ENCODE measurements at regions not wholly inside any gene's neighbourhood (a gene's known extent, or its start where the extent isn't known, plus 50 kb on each side); places are given as distances from the start of the nearest gene placed in this dataset.
"Not testable (repeated sequence)": the region's sequence is repeated elsewhere in the genome, so short reads cannot be mapped to it uniquely, and the experiment has no call there.

DNA sequence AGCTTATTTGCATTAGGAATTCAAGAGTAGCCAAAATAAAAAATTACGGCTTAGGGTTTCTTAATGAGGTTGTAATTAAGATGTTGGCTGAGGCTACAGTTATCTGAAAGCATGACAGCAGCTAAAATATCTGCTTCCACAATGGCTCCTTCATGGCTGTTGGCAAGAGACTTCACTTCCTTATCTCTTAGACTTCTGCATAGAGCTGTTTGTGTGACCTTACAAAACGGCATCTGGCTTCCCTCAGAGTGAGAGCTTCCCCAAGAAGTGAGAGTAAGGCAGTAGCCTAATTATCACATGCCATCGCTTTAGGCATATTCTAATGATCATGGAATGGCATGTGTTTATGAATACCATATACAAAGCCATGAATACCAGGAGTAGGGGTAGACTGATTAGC lies 57.6 kb downstream of the CCDC59 start:
- DNase-seq (ENCODE audit: low read depth) = no peak

DNA sequence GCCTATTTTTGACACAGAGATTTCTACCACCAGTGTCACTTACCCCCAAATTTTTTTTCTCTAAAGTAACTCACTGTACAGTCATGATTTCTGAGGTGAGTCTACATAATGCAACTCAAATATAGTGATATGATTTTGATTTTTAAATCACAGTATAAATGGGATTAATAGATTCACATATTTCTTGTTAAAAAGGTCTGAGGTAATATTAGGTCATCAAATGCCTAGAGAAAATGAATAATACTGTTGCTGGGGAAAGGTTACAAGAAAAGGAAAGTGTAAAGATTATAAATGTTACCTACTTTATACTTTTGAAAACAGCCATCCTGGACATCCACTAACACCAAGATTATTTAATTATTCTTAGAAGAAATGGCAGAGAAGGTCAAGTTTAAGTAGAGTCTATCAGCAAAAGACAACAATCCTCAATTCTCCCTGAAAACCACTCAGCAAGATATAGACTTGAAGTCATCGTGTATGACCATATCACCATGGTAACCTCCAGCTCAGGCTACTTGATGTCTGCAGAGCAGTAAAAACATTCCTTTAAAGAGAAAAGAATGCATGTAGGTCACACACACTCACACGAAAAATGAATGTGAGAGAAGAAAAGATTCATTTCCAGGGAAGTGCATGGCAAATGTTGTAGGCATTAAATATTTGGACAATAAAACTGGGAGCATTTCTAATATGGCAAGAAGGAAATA lies 58.7 kb downstream of the CCDC59 start:
- peak; percentile 38 for DNase-seq (ENCODE audit: low read depth)

DNA sequence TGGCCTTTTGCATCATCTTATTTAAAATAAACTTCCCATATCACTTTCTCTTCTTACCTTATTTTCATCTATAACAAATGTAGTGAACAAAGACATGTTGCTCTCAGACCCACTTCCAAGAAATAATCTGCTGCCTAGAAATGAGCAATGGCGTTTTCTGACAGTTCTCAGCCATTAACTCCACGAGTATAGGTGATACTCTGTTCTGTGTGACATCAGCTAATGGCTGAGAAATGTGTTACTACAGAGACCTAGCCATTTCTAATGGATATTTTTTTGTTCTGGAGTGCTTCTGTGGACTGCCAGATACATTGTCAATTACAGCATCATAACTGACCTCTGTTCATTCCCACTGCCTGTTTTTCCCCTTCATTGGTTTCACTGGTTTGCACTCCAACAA lies 67.8 kb downstream of the CCDC59 start:
- no peak for DNase-seq (ENCODE audit: low read depth)

DNA sequence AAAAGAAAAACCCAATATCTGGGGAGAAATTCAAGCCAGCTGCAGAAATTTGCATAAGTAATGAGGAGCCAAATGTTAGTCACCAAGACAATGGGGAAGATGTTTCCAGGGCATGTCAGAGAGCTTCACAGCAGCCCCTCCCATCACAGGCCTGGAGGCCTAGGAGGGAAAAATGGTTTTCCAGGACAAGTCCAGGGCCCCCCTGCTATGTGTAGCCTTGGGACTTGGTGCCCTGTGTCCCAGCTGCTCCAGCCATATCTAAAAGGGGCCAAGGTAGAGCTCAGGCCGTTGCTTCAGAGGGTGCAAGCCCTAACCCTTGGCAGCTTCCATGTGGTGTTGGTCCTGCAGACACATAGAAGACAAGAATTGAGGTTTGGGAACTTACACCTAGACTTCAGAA lies 76.9 kb downstream of the CCDC59 start:
- DNase-seq (ENCODE audit: low read depth) = not testable (repeated sequence)

DNA sequence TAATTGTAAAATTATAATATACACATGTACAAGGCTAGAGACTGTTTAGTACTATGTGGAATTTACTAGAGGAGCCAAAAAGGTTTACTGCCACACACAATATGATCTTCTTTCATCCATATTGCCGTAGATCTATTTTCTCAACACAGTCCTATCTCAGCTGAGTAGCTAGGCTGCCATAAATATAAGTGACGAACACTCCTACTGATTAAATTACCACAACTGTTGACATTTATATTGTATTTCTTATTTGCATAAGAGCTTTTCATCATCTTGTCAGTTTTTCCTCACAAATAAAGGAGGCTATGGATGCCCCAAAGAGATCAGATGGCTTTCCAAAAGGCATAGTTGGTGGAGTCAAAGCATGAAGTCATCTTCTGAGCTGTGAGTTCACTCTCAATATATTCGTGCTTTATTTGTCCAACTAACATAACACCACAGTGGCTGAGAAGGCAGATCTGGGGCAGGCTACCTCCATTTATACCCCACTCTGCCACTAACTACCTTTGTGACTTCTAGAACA lies 78.6 kb downstream of the CCDC59 start:
- no peak for DNase-seq (ENCODE audit: low read depth)

DNA sequence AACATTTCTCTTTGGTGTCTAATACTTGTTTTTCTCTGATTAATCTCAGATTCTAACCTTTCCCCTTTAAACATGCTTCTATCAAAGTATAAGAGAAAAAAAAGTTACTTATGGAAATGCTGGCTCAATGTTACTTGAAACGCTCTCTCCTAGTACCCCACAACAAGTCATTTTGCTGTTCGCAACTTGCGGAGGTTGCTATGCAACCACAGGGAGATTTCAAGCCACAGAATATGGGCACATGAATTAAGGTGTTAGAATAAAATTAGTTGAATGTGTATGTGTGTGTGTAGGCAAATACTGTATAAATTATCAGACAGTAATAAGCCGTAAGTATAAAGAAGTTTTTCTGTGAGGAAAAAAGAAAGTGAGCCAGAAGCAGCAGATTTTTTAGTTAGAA lies 80.6 kb downstream of the CCDC59 start:
- DNase-seq (ENCODE audit: low read depth) = no peak

DNA sequence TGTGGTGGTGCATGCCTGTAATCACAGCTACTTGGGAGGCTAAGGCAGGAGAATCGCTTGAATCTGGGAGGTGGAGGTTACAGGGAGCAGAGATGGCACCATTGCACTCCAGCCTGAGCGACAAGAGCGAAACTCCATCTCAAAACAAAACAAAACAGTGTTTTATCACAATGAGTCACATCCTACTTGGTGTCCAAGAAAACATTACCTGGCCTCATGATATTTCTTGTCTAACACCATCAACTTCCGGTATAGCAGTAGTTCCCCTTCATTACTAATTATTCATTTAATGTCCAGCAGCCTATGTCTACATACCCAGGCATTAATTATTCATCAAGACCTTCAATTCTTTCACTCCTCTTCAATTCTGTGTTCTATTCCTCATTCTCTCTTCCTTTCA lies 115.5 kb downstream of the CCDC59 start:
- DNase-seq (ENCODE audit: low read depth) = peak; percentile 38

DNA sequence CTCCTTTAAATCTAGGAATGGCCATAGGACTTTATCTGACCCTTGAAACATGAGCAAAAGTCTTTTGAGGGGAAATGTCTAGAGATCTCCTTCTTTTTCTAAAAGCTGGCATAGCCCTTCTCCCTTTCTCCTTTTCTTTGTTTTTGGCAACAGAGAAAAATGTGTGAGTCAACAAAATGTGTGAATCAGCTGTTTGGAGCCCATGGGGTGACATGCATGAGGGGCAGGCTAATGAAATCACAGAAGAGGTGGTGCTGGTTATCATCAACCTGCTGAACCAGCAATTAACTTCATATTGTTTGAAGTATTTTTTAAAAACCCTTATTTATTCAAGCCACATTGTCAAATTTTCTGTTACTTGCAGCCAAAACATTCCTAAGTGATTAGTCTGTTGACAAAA lies 132.3 kb downstream of the CCDC59 start:
- DNase-seq (ENCODE audit: low read depth) = peak; percentile 22

DNA sequence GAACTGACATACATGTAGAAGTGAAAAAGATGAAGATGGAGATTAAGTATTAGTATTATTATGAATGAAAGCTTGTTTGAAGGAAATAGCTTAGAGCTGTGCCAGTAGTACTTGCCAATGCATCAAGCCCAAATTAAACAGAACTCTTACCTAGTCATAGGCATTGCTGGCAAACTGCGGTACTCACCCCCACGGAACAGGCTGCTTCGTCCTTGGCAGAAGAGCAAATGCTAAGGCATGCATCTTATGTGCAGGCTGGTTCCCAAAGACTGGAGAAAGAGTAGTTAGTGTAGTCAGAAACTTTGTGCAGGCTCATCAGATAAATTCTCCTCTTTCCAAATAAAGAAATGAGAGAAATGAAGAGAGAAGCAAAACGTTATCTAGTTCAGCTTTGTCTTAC lies 134.8 kb downstream of the CCDC59 start:
- DNase-seq (ENCODE audit: low read depth) = no peak

DNA sequence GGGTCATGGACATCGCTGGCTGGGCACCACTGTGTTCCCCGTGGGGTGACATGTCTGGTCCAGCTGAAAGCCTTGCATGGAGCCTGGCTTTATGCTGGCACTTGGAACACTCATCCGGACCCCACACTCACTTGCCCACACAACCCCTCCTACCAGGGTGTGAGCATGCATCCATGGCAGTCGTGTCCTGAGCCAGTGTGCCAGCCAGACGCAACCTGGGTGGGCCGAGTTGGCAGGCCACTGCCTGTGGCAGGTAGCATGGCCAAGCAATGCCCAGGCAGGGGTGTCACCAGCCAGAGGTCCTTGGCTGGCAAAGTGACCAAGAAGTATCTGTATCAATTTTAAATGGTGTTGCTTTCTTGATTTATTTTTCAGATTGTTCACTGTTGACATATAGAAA lies 141.7 kb downstream of the CCDC59 start:
- DNase-seq (ENCODE audit: low read depth) = no peak

DNA sequence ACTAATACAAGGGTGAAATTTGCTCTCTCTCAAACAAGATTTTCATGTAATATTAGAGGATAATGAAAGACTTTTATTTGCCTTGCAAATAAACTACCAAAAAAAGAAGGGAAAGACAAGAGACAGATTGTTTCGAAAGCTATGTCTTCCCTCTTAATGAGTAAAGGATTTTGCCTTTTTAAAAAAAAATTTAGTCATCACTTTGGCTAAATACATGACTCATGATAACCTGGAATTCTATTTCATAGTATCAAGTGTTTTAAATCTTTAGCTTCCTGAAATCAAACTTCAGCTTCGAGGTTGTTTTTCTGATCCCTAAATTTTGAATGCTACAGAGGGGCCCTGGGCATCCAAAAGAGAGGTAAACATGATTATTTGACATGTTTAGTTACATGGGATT lies 144.4 kb downstream of the CCDC59 start:
- no peak for DNase-seq (ENCODE audit: low read depth)

DNA sequence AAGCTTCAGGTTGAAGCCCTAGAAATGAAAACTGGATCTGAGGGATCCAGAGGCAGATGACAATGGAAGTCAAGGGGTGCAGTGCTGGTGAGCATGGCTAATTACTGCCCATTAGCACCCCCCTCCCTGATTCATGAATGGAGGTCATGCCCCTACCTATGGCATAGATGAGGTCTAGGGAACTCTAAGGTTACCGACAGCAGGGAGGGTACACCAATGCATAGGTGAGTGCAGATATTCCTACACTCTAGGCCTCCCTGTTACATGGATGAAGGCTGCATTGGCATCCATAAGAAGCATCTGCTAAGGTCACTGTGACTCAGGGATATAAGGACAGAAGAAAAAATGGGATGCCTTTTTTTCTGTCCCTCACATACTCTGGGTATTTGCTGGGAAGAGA lies 147.3 kb downstream of the CCDC59 start:
- no peak for DNase-seq (ENCODE audit: low read depth)

DNA sequence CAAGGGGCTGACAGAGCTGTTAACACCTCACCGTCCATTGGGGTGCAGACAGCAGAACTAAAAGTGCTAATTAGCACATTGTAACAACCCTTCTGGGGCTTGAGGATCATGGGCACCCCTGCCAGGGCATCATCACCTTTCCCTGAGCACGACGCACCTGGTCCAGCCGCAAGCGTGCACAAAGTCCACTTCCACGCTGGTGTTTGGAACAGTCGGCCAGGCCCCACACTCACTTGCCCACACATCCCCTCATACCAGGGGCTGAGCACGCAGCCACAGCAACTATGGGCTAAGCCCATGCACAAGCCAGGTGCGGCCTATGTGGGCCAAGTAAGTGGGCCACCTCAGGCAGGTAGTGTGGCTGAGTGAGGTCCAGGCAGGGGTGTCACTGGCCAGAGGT lies 148.7 kb downstream of the CCDC59 start:
- DNase-seq (ENCODE audit: low read depth) = no peak

DNA sequence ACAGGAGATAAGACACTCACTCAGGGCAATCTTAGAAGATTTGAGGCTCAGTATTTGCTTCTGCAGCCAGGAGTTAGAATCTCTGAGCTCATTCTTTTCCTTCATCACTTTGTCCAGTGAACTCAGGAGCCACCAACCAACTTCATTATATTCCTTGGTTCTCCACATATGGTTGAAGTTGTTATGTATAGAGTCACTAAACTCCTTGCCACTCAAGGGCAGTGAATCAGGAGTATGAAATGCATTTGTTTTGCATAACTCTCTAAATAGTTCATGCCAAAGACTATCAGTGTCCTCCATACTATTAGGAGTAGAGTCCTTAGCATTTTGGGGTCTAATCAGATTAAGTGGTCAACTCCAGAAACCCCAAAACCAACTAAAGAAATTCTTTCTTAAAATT lies 150.6 kb downstream of the CCDC59 start:
- no peak for DNase-seq (ENCODE audit: low read depth)

DNA sequence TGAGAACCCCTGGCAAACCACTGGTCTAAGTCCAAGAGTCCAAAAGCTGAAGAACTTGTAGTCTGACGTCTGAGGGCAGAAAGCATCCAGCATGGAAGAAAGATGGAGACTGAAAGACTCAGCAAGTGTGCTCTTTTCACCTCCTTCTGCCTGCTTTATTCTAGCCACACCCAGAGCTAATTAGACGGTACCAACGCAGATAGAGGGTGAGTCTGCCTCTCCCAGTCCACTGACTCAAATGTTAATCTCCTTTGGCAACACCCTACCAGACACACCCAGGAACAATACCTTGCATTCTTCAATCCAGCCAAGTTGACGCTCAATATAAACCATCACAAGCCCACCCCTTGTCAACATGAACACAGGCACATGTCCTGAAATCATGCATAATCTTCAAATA lies 155.1 kb downstream of the CCDC59 start:
- DNase-seq (ENCODE audit: low read depth) = no peak

DNA sequence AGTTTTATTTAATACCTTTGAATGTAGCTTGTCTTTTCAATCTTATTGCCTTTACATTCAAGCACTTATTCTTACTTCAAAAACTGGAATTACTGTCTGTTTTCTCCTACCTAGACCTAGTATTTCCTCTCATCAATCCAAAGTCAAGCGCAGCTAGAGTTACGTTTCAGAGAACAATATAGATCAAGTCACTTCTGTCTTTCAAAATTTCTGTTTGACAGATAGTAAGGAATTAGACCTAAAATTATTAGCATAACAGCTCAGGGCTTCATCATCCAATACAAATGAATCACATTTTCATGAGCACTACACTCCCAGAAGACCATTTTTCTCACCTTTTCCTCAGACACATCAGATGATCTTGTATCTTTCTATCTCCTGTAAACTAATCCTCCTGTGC lies 170.6 kb downstream of the CCDC59 start:
- no peak for DNase-seq (ENCODE audit: low read depth)

DNA sequence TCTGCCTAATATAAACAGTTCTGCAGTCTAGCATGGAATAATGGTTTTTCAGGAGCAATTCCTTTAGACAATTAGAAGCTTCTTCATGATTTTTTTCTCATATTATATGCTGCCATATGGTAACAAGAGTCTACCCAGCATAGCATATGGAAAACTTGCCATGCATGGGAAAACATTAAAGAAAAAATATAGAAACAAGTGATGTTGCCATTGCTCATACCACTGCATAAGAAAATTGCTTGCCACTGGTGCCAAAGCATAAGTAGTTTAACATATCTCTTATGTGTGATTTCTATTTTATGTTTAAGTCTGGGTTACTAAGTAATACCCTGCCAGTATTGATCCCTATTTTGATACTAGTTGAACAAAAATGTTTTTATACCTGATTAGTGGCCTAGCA lies 171.2 kb downstream of the CCDC59 start:
- no peak for DNase-seq (ENCODE audit: low read depth)

DNA sequence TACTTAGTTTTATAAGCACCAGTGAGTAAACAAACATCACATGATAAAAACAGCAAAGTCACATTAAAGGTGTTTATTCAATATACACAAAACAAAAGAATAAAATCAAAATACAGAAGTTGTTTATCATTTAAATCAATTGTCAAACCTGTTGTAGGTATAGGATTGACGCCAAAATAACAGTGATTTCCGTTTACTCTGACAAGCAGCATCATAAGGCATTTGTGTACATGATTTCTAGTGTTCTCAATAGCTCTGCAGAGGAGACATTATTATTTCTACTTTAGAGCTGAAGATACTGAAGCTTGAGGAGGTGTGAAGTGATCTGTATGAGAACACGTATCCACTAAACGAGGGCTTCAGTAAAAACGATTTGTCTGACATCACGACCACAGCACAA lies 171.9 kb downstream of the CCDC59 start:
- no peak for DNase-seq (ENCODE audit: low read depth)

DNA sequence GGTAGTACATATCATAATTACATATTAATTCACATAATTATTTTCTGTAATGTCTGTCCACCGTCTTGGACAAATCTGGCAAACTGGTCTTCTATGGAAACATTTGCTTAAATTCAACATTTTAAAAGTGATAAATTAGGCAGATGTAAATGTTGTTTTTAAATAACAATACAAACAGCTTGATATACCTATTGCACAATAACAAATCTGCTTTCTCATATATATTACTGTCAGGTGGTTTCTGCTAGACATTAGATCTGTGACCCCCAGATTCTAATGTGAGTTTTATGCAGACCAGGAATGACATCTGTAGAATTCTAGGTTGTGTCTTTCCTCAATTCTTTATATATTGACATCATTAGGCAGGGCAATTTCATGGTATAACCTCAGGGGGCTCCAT lies 173.3 kb downstream of the CCDC59 start:
- no peak for DNase-seq (ENCODE audit: low read depth)

DNA sequence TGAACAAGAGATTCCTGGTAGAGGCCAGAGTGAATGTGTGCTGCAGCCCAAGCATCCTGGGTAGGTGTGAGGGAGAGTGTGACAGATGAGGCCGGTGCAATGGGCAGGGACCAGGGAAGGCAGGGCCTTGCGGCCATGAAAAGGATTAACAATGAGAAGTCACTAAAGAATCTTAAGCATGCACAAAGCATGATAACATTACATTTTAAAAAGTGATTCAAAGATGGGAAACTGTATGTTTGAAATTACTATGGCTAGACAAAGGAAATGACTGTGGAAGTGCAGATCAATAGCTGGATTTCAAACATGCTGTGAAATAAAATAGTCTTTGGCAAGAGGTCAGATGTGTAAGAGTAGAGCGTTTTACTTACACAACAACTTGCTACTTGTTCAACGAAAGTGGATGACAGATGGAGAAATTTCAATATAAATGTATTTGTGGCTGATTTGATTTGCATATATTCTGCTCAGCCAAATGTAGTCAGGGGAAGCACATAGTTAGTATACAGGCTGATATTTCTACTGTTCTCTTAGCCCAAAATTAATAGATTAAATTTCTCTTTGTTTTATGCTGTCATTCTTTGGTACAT lies 175.5 kb downstream of the CCDC59 start:
- DNase-seq (ENCODE audit: low read depth) = peak; percentile 69

DNA sequence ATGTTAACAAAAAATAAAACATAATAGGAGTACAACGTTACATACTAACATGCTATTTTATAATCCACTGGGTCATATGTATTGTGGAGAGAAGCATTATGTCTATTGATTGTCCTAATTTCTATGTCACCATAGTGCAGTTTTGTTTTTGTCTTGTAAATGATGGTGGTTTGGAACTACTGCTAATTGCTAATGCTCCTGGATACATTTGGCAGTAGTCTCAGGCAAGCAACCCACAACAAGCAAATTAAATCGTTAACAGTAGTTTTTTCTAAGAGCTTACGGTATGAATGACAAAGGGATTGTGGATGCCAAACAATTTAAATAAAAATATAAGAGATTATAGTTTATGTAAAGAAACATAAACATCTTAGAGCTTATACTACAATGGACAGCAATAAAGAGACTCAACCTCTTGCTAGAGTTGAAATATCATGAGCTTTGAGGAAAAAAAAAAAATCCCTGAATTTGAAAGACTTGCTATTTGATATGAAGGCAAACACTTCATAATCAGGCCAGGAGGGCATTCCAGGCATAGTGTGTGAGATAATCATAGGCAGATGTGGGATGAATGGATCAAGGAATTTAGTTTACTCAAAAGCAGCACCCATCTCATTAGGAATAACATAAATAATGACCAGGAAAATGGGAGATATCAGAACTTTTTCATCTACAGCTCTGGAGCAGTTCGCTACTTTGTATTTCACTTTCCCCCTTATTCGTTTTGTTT lies 181.3 kb downstream of the CCDC59 start:
- DNase-seq (ENCODE audit: low read depth) = peak; percentile 11

DNA sequence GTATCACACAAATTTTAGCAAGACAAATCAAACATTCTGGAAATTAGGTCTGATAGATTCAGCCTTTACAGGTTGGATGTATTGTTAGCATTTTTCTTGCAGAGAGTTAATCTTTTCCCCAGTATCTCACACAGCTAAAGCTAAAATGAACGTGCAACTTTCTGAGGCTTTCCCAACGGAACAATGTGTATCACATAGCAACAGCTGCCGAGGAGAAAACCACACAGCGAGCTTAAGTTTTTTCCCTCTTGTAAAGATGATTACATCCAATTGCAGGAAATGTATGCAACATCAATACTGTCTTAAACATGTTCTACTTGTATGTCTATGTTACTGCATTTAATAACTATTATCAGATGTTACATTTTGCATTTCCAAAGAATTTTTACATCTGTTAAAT lies 182.2 kb downstream of the CCDC59 start:
- no peak for DNase-seq (ENCODE audit: low read depth)

DNA sequence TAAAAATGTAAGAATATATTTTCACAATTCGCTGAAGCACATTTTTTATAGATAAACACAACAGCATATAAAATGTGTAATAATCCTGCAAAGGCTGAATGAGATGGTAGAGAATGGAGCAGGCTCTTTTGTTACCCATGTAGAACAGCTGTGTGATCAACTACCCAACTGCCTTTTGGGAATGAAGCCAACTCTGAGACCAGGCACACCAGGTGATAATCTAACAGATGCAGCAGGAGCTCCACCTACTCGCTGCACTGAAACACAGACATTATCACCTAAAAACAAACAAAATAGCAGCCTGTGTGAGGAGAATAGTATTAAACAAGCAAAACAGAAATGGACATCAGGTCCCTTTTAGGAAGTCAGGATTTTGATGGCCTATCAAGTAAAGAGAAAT lies 183.3 kb downstream of the CCDC59 start:
- DNase-seq (ENCODE audit: low read depth) = no peak

Data from HT1080 (cell line).